H1 (cell line): ENCODE measurements at regions not wholly inside any gene's neighbourhood (a gene's known extent, or its start where the extent isn't known, plus 50 kb on each side); places are given as distances from the start of the nearest gene placed in this dataset.

Source experiments
- CTCF ChIP-seq, 3 experiments: IDR thresholded peaks; 1 replicate in 2 of 3; 2 replicates in 1 of 3; pipeline versions ENCODE4 v1.5.1 to v1.6.1; 2011; ENCODE audit warnings: low read length in 3 of 3, mild to moderate bottlenecking in 3 of 3, inconsistent platforms in 2 of 3, low read depth in 1 of 3, moderate library complexity in 1 of 3; ENCODE audit not compliant: insufficient read depth in 1 of 3; ENCODE audit errors: control extremely low read depth in 1 of 3
- GABPA ChIP-seq: IDR thresholded peaks from 2 replicates; pipeline ENCODE4 v1.6.1; 2011; ENCODE audit warnings: mild to moderate bottlenecking, low read length, moderate library complexity, borderline replicate concordance; ENCODE audit not compliant: insufficient read depth
- POLR2AphosphoS5 ChIP-seq: IDR thresholded peaks from 2 replicates; pipeline ENCODE4 v1.6.1; 2011; ENCODE audit warnings: low read depth, low read length
- TAF1 ChIP-seq: IDR thresholded peaks from 2 replicates; pipeline ENCODE4 v1.6.1; 2011; ENCODE audit warnings: mild to moderate bottlenecking, low read depth, low read length

DNA sequence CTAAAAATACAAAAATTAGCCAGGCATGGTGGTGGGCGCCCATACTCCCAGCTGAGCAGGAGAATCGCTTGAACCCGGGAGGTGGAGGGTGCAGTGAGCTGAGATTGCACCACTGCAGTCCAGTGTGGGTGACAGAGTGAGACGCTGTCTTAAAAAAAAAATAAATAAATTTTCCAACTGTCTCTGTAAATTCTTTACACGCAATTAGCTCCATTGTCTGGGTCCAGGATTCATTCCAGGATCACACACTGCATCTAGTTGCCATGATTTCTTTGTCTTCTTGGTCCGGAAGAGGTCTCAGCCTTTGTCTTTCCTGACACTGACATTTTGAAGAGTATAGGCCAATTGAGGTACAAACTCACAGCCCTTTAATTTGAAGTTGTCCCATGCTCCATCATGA lies 167.6 kb upstream of the NYAP2 start:
- TF ChIP-seq POLR2AphosphoS5 (no peak), TAF1 (no peak), CTCF (IDR thresholded peaks at IDR 0.05; ENCODE audit: control extremely low read depth in 1 of 3, insufficient read depth in 1 of 3, low read depth in 1 of 3, low read length in 3 of 3) (no peak), GABPA (no peak)
